Prostate gland (tissue), 2 donors: ENCODE measurements at regions not wholly inside any gene's neighbourhood (a gene's known extent, or its start where the extent isn't known, plus 50 kb on each side); places are given as distances from the start of the nearest gene placed in this dataset.

Source experiments
- DNase-seq: peaks from one replicate; pipeline ENCODE4 v3.0.0-alpha.2; 2019; ENCODE audit warnings: low spot score
- H3K27ac ChIP-seq, 2 donors: fragments of 200-600 bp; sonication (generic); 2 replicates each; pipeline ENCODE4 v1.5.1; 2017 to 2019
- H3K27me3 ChIP-seq: fragments of 200-600 bp; sonication (generic); replicated peaks from 2 replicates; pipeline ENCODE4 v1.5.1; 2019; ENCODE audit not compliant: insufficient read depth
- H3K36me3 ChIP-seq, 2 donors: fragments of 200-600 bp; sonication (generic); 1 replicate in 1 of 2; 2 replicates in 1 of 2; pipeline versions ENCODE4 v1.5.1 to v1.8.1; 2017 to 2019
- H3K4me1 ChIP-seq: fragments of 200-600 bp; sonication (generic); replicated peaks from 2 replicates; pipeline ENCODE4 v1.5.1; 2019
- H3K4me3 ChIP-seq, 2 donors: fragments of 200-600 bp; sonication (generic); 2 replicates each; pipeline ENCODE4 v1.5.1; 2017 to 2019
- H3K9me3 ChIP-seq: fragments of 200-600 bp; sonication (generic); 2 replicates; pipeline ENCODE4 v1.5.1; 2017
- CTCF ChIP-seq, 4 experiments: fragments of 200-600 bp in 2 of 4; fragments of 450-650 bp in 2 of 4; sonication (generic) in 2 of 4; IDR thresholded peaks; 1 replicate in 3 of 4; 2 replicates in 1 of 4; pipeline ENCODE4 v1.5.1; 2016 to 2019; ENCODE audit warnings: antibody characterized with exemption in 4 of 4, mild to moderate bottlenecking in 2 of 4, moderate library complexity in 2 of 4
- POLR2A ChIP-seq: fragments of 450-650 bp; IDR thresholded peaks from one replicate; pipeline ENCODE4 v1.6.1; 2016; ENCODE audit warnings: antibody characterized with exemption, mild to moderate bottlenecking
- POLR2AphosphoS5 ChIP-seq: sonication (generic); formaldehyde crosslinking; IDR thresholded peaks from one replicate; pipeline ENCODE4 v1.6.1; 2017; ENCODE audit warnings: antibody characterized with exemption
- WGBS: methylation state at CpG from one replicate; pipeline ENCODE4 v1.1.5; 2018; 5-methylcytosine and 5-hydroxymethylcytosine counted together
- intact Hi-C: fragments of 100-400 bp; cut with DNase I; formaldehyde crosslinking; loops from one replicate; pipeline ENCODE4 v1.14.2; 2022

GRCh38 chr16:52316241-52316640 lies 230.7 kb downstream of the TOX3 start:
- H3K9me3 ChIP-seq: no peaks in the 10 kb centered on the region
- TF ChIP-seq POLR2A (no peak), CTCF (IDR thresholded peaks at IDR 0.05) (no peak), POLR2AphosphoS5 (no peak)
- no peak for DNase-seq
- no peak overlapping the region for H3K27ac ChIP-seq
- WGBS: 73% methylated on average over 1 of the region's 1 CpG
- H3K27me3 ChIP-seq: no peaks in the 10 kb centered on the region
- no peak overlapping the region for H3K4me3 ChIP-seq
- intact Hi-C loops: no loop called here
- no peaks in the 10 kb centered on the region for H3K36me3 ChIP-seq
- no peaks in the 10 kb centered on the region for H3K4me1 ChIP-seq

GRCh38 chr16:52312716-52313115 lies 234.2 kb downstream of the TOX3 start:
- DNase-seq: no peak
- Histone ChIP-seq H3K9me3 (no peaks in the 10 kb centered on the region), H3K27ac (no peak overlapping the region), H3K27me3 (no peaks in the 10 kb centered on the region), H3K36me3 (no peaks in the 10 kb centered on the region), H3K4me1 (no peaks in the 10 kb centered on the region), H3K4me3 (no peak overlapping the region)
- WGBS: 95% methylated on average over 1 of the region's 1 CpG
- TF ChIP-seq CTCF (IDR thresholded peaks at IDR 0.05) (no peak), POLR2AphosphoS5 (no peak), POLR2A (no peak)
- intact Hi-C loops: no loop called here

- H3K36me3 ChIP-seq: no peaks in the 10 kb centered on the region
- H3K4me3 ChIP-seq: no peak overlapping the region
- 80% methylated on average over 6 of the region's 6 CpGs for WGBS
- no peak overlapping the region for H3K27ac ChIP-seq
- DNase-seq: no peak
- intact Hi-C loops: no loop called here
- no peaks in the 10 kb centered on the region for H3K4me1 ChIP-seq
- no peaks in the 10 kb centered on the region for H3K9me3 ChIP-seq
- TF ChIP-seq POLR2A (no peak), POLR2AphosphoS5 (no peak), CTCF (IDR thresholded peaks at IDR 0.05) (no peak)
- H3K27me3 ChIP-seq: no peaks in the 10 kb centered on the region
Observed at GRCh38 chr16:52309446-52310416, 237.2 kb downstream of the TOX3 start.

- DNase-seq: no peak
- 12% methylated on average over 3 of the region's 3 CpGs for WGBS
- no peaks in the 10 kb centered on the region for H3K36me3 ChIP-seq
Observed at GRCh38 chr16:52308051-52308450, 238.9 kb downstream of the TOX3 start.

More at GRCh38 chr16:52308051-52308450, 238.9 kb downstream of the TOX3 start:
- Histone ChIP-seq H3K27me3 (no peaks in the 10 kb centered on the region), H3K4me1 (no peaks in the 10 kb centered on the region), H3K4me3 (no peak overlapping the region), H3K27ac (no peak overlapping the region), H3K9me3 (no peaks in the 10 kb centered on the region)
- TF ChIP-seq POLR2AphosphoS5 (no peak), CTCF (IDR thresholded peaks at IDR 0.05) (no peak), POLR2A (no peak)
- intact Hi-C loops: no loop called here
